Sigmoid colon (tissue), 4 donors: ENCODE measurements at regions not wholly inside any gene's neighbourhood (a gene's known extent, or its start where the extent isn't known, plus 50 kb on each side); places are given as distances from the start of the nearest gene placed in this dataset.

Experiments
- POLR2AphosphoS5 ChIP-seq, 4 donors: sonication (generic); formaldehyde crosslinking; IDR thresholded peaks; one replicate each; pipeline ENCODE4 v1.6.1; 2017; ENCODE audit warnings: antibody characterized with exemption in 4 of 4
- TF ChIP-seq, protein P1 (sequence below), 4 experiments: fragments of 450-650 bp in 3 of 4; fragments of 200-600 bp in 1 of 4; IDR thresholded peaks; one replicate each; pipeline ENCODE4 v1.5.1; 2016 to 2019; ENCODE audit warnings: antibody characterized with exemption in 4 of 4, mild to moderate bottlenecking in 3 of 4, moderate library complexity in 2 of 4

DNA sequence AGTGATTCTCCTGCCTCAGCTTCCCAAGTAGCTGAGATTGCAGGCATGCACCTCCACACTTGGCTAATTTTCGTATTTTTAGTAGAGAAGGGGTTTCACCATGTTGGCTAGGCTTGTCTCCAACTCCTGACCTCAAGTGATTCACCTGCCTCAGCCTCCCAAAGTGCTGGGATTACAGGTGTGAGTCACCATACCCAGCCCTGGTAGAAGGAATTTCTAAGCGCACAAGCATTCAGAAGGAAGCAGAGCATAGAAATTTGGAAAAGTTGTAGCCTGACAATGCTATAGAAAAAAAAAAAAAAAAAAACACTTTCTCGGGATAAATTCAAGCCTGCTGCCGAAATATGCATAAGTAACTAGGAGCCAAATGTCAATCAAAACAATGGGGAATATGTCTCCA lies 249.4 kb downstream of the GRB14 start:
- TF ChIP-seq, protein P1, sequence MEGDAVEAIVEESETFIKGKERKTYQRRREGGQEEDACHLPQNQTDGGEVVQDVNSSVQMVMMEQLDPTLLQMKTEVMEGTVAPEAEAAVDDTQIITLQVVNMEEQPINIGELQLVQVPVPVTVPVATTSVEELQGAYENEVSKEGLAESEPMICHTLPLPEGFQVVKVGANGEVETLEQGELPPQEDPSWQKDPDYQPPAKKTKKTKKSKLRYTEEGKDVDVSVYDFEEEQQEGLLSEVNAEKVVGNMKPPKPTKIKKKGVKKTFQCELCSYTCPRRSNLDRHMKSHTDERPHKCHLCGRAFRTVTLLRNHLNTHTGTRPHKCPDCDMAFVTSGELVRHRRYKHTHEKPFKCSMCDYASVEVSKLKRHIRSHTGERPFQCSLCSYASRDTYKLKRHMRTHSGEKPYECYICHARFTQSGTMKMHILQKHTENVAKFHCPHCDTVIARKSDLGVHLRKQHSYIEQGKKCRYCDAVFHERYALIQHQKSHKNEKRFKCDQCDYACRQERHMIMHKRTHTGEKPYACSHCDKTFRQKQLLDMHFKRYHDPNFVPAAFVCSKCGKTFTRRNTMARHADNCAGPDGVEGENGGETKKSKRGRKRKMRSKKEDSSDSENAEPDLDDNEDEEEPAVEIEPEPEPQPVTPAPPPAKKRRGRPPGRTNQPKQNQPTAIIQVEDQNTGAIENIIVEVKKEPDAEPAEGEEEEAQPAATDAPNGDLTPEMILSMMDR (IDR thresholded peaks at IDR 0.05) = no peak
- TF ChIP-seq POLR2AphosphoS5 (IDR thresholded peaks at IDR 0.05) = no peak
